ENCODE measurements at regions not wholly inside any gene's neighbourhood (a gene's known extent, or its start where the extent isn't known, plus 50 kb on each side); places are given as distances from the start of the nearest gene placed in this dataset.

GRCh38 chr3:74124782-74125181 lies 489.7 kb downstream of the CNTN3 start:
- no peak for DNase-seq

GRCh38 chr3:74122281-74122680 lies 492.2 kb downstream of the CNTN3 start:
- no peak for DNase-seq

- DNase-seq = no peak
Measured at GRCh38 chr3:74121761-74122160, 492.7 kb downstream of the CNTN3 start.

- no peak for DNase-seq
Measured at GRCh38 chr3:74119221-74119620, 494.5 kb upstream of the PDZRN3 start.

- DNase-seq = no peak
Measured at GRCh38 chr3:74115906-74116305, 491.2 kb upstream of the PDZRN3 start.

- DNase-seq = no peak
Measured at GRCh38 chr3:74107451-74107850, 482.7 kb upstream of the PDZRN3 start.

- DNase-seq = no peak
Measured at GRCh38 chr3:74106925-74107324, 482.2 kb upstream of the PDZRN3 start.

- no peak for DNase-seq
Measured at GRCh38 chr3:74091204-74091603, 466.5 kb upstream of the PDZRN3 start.

GRCh38 chr3:74089814-74090213 lies 465.1 kb upstream of the PDZRN3 start:
- no peak for DNase-seq

- DNase-seq = no peak
Measured at GRCh38 chr3:74080056-74080461, 455.3 kb upstream of the PDZRN3 start.

- DNase-seq = no peak
Measured at GRCh38 chr3:74075241-74075640, 450.5 kb upstream of the PDZRN3 start.

GRCh38 chr3:74074700-74075099 lies 450.0 kb upstream of the PDZRN3 start:
- no peak for DNase-seq

- DNase-seq = no peak
Measured at GRCh38 chr3:74067296-74067695, 442.6 kb upstream of the PDZRN3 start.

GRCh38 chr3:74066456-74066855 lies 441.7 kb upstream of the PDZRN3 start:
- no peak for DNase-seq

GRCh38 chr3:74059923-74060600 lies 435.3 kb upstream of the PDZRN3 start:
- DNase-seq = no peak

GRCh38 chr3:74059301-74059922 lies 434.7 kb upstream of the PDZRN3 start:
- no peak for DNase-seq

- no peak for DNase-seq
Measured at GRCh38 chr3:74057169-74057568, 432.4 kb upstream of the PDZRN3 start.

GRCh38 chr3:74055061-74055460 lies 430.3 kb upstream of the PDZRN3 start:
- DNase-seq = no peak

GRCh38 chr3:74054566-74054965 lies 429.8 kb upstream of the PDZRN3 start:
- DNase-seq = no peak

- no peak for DNase-seq
Measured at GRCh38 chr3:74053970-74054516, 429.3 kb upstream of the PDZRN3 start.

- DNase-seq = no peak
Measured at GRCh38 chr3:74049444-74049843, 424.7 kb upstream of the PDZRN3 start.

- DNase-seq = no peak
Measured at GRCh38 chr3:74048699-74049098, 424.0 kb upstream of the PDZRN3 start.

GRCh38 chr3:74045000-74045399 lies 420.3 kb upstream of the PDZRN3 start:
- no peak for DNase-seq

GRCh38 chr3:74041068-74041675 lies 416.4 kb upstream of the PDZRN3 start:
- DNase-seq = no peak
